HCT116 (cell line): ENCODE measurements at regions not wholly inside any gene's neighbourhood (a gene's known extent, or its start where the extent isn't known, plus 50 kb on each side); places are given as distances from the start of the nearest gene placed in this dataset.

Source experiments
- ATAC-seq: fragments of 200-7000 bp; cut with Tn5 transposase; 2 replicates; pipeline ENCODE4 v1.9.1; 2020; ENCODE audit warnings: mild to moderate bottlenecking, moderate library complexity
- BruUV-seq: library from RNA; stranded (reverse); fragments of 400-500 nt; replicated peaks from 2 replicates; lab custom pipeline; 2021; lab: Mats Ljungman, UMichigan
- CTCF ChIA-PET: fragments of 300-600 bp; sonication (Branson Sonifier 250); formaldehyde crosslinking; loops from one replicate; lab custom pipeline; 2021; ENCODE audit warnings: antibody characterized with exemption; lab: Charles Lee
- POLR2A ChIA-PET: fragments of 300-600, 350-600 bp; sonication (Branson Sonifier 250); formaldehyde crosslinking; loops from one replicate; lab custom pipeline; 2021; ENCODE audit warnings: antibody characterized with exemption; lab: Charles Lee
- RAD21 ChIA-PET, 2 experiments: fragments of 300-600 bp; sonication (Branson Sonifier 250); formaldehyde crosslinking; loops; one replicate each; lab custom pipeline; 2023; ENCODE audit warnings: low total read pairs in 2 of 2; ENCODE audit not compliant: uncharacterized antibody in 2 of 2, unreplicated experiment in 2 of 2, low non-redundant PET in 1 of 2; lab: Charles Lee
- DNase-seq: peaks from one replicate; pipeline ENCODE4 v3.0.0-alpha.2; 2010; ENCODE audit warnings: low read depth, low spot score
- H2AFZ ChIP-seq: fragments of 200-600 bp; shearing (Covaris generic), sonication (generic); 2 replicates; pipeline ENCODE4 v1.6.1; 2017; ENCODE audit warnings: low read depth, mixed run types, mixed read lengths, antibody characterized with exemption, low read length; ENCODE audit not compliant: poor library complexity, severe bottlenecking
- H3K27ac ChIP-seq: 2 replicates; pipeline ENCODE4 v1.5.1; 2012; ENCODE audit warnings: low read depth, low read length
- H3K27me3 ChIP-seq: fragments of 200-600 bp; sonication (generic); 2 replicates; pipeline ENCODE4 v1.6.1; 2016; ENCODE audit warnings: mixed run types, low read length, mixed read lengths; ENCODE audit not compliant: insufficient read depth
- H3K36me3 ChIP-seq, 2 experiments: fragments of 200-500 bp in 1 of 2; fragments of 200-600 bp in 1 of 2; sonication (Bioruptor generic) in 1 of 2; sonication (generic) in 1 of 2; 2 replicates each; pipeline versions ENCODE4 v1.5.1 to v1.6.1; 2014 to 2016; ENCODE audit warnings: low read length in 2 of 2, inconsistent platforms in 1 of 2, mixed read lengths in 1 of 2, mixed run types in 1 of 2; ENCODE audit not compliant: insufficient read depth in 2 of 2, control insufficient read depth in 1 of 2
- H3K4me1 ChIP-seq, 2 experiments: fragments of 200-600 bp in 1 of 2; sonication (generic) in 1 of 2; 2 replicates each; pipeline versions ENCODE4 v1.5.1 to v1.6.1; 2012 to 2017; ENCODE audit warnings: low read length in 2 of 2, inconsistent platforms in 1 of 2, mild to moderate bottlenecking in 1 of 2, mixed read lengths in 1 of 2, mixed run types in 1 of 2, moderate library complexity in 1 of 2; ENCODE audit not compliant: insufficient read depth in 2 of 2, control insufficient read depth in 1 of 2
- H3K4me2 ChIP-seq: fragments of 200-600 bp; sonication (generic); 2 replicates; pipeline ENCODE4 v1.6.1; 2017; ENCODE audit warnings: mixed run types, low read length, mixed read lengths
- H3K4me3 ChIP-seq, 2 experiments: fragments of 200-600 bp in 1 of 2; sonication (generic) in 1 of 2; replicated peaks in 1 of 2; 2 replicates each; pipeline ENCODE4 v1.5.1; 2011 to 2016; ENCODE audit warnings: low read length in 2 of 2, control low read depth in 1 of 2, low read depth in 1 of 2, mild to moderate bottlenecking in 1 of 2, mixed read lengths in 1 of 2, mixed run types in 1 of 2
- H3K79me2 ChIP-seq: fragments of 200-600 bp; sonication (generic); 2 replicates; pipeline ENCODE4 v1.6.1; 2017; ENCODE audit warnings: mild to moderate bottlenecking, mixed run types, low read length, moderate library complexity, mixed read lengths; ENCODE audit not compliant: insufficient read depth
- H3K9ac ChIP-seq: fragments of 200-600 bp; sonication (generic); 2 replicates; pipeline ENCODE4 v1.6.1; 2016; ENCODE audit warnings: low read length, mixed read lengths
- H3K9me2 ChIP-seq: fragments of 200-600 bp; sonication (generic), shearing (Covaris generic); 2 replicates; pipeline ENCODE4 v1.6.1; 2017; ENCODE audit warnings: mixed run types, mild to moderate bottlenecking, moderate library complexity; ENCODE audit not compliant: insufficient read depth
- H3K9me3 ChIP-seq, 2 experiments: fragments of 200-500 bp in 1 of 2; fragments of 200-600 bp in 1 of 2; sonication (Bioruptor generic) in 1 of 2; sonication (generic) in 1 of 2; 2 replicates each; pipeline ENCODE4 v1.6.1; 2014 to 2017; ENCODE audit warnings: low read length in 2 of 2, mixed read lengths in 2 of 2, inconsistent platforms in 1 of 2, low read depth in 1 of 2, mild to moderate bottlenecking in 1 of 2, mixed run types in 1 of 2, moderate library complexity in 1 of 2; ENCODE audit not compliant: control insufficient read depth in 1 of 2, insufficient read depth in 1 of 2
- H4K20me1 ChIP-seq: fragments of 200-600 bp; sonication (generic), shearing (Covaris generic); 2 replicates; pipeline ENCODE4 v1.6.1; 2017; ENCODE audit warnings: mixed run types, mild to moderate bottlenecking, moderate library complexity; ENCODE audit not compliant: insufficient read depth
- ATF3 ChIP-seq: IDR thresholded peaks from 2 replicates; pipeline ENCODE4 v1.6.1; 2012
- CBX3 ChIP-seq: IDR thresholded peaks from 2 replicates; pipeline ENCODE4 v1.6.1; 2012; ENCODE audit warnings: low read depth
- CEBPB ChIP-seq: IDR thresholded peaks from 2 replicates; pipeline ENCODE4 v1.6.1; 2012; ENCODE audit warnings: low read depth
- CTCF ChIP-seq, 3 experiments: fragments of 200-600 bp in 1 of 3; sonication (generic) in 1 of 3; IDR thresholded peaks in 2 of 3; conservative IDR thresholded peaks in 1 of 3; 2 replicates each; pipeline ENCODE4 v1.5.1; 2012 to 2017; ENCODE audit warnings: low read depth in 2 of 3, low read length in 2 of 3, antibody characterized with exemption in 1 of 3, borderline replicate concordance in 1 of 3, control low read depth in 1 of 3, mild to moderate bottlenecking in 1 of 3, mixed read lengths in 1 of 3, mixed run types in 1 of 3, moderate library complexity in 1 of 3; ENCODE audit not compliant: insufficient read depth in 1 of 3
- EGR1 ChIP-seq: IDR thresholded peaks from 2 replicates; pipeline ENCODE4 v1.6.1; 2012; ENCODE audit warnings: low read depth
- ELF1 ChIP-seq: IDR thresholded peaks from 2 replicates; pipeline ENCODE4 v1.6.1; 2012; ENCODE audit warnings: low read depth, borderline replicate concordance
- EZH2 ChIP-seq: fragments of 200-600 bp; sonication (generic); IDR thresholded peaks from 2 replicates; pipeline ENCODE4 v1.6.1; 2017; ENCODE audit warnings: antibody characterized with exemption, mixed run types
- EZH2phosphoT487 ChIP-seq: fragments of 200-600 bp; IDR thresholded peaks from 2 replicates; pipeline ENCODE4 v1.6.1; 2018; ENCODE audit warnings: antibody characterized with exemption, borderline replicate concordance
- POLR2A ChIP-seq: IDR thresholded peaks from 2 replicates; pipeline ENCODE4 v1.7.0; 2011; ENCODE audit warnings: borderline replicate concordance; ENCODE audit not compliant: insufficient read depth, insufficient read length; ENCODE audit errors: extremely low read depth
- POLR2AphosphoS5 ChIP-seq: IDR thresholded peaks from 2 replicates; pipeline ENCODE4 v1.6.1; 2011; ENCODE audit warnings: mild to moderate bottlenecking, low read depth, low read length, moderate library complexity
- SIN3A ChIP-seq: IDR thresholded peaks from 2 replicates; pipeline ENCODE4 v1.6.1; 2012; ENCODE audit warnings: low read depth
- TCF7L2 ChIP-seq: IDR thresholded peaks from 2 replicates; pipeline ENCODE4 v1.7.0; 2011; ENCODE audit warnings: borderline replicate concordance, inconsistent platforms; ENCODE audit not compliant: insufficient read depth, insufficient read length; ENCODE audit errors: extremely low read depth
- YY1 ChIP-seq: IDR thresholded peaks from 2 replicates; pipeline ENCODE4 v1.6.1; 2011; ENCODE audit warnings: low read length, low read depth, moderate library complexity, mild to moderate bottlenecking; ENCODE audit not compliant: insufficient replicate concordance; ENCODE audit errors: extremely low read depth
- ZBTB33 ChIP-seq: IDR thresholded peaks from 2 replicates; pipeline ENCODE4 v1.6.1; 2011; ENCODE audit warnings: mild to moderate bottlenecking, low read length, moderate library complexity; ENCODE audit not compliant: insufficient replicate concordance; ENCODE audit errors: extremely low read depth
- ZFX ChIP-seq: fragments of 450-650 bp; IDR thresholded peaks from 2 replicates; pipeline ENCODE4 v1.6.1; 2017
- ZNF274 ChIP-seq: fragments of 200-500 bp; sonication (Bioruptor generic); IDR thresholded peaks from 2 replicates; pipeline ENCODE4 v1.6.1; 2014; ENCODE audit warnings: mild to moderate bottlenecking, low read depth, low read length, inconsistent platforms
- intact Hi-C: fragments of 100-400 bp; cut with micrococcal nuclease; formaldehyde crosslinking; loops from 2 replicates; pipeline ENCODE4 v1.10.0; 2022

- no peaks in the 10 kb centered on the region for H3K9me3 ChIP-seq
- BruUV-seq, result no TSS peak
- TF ChIP-seq CBX3 (no peak), CEBPB (no peak), EGR1 (no peak), ZBTB33 (no peak), ZFX (no peak), EZH2phosphoT487 (no peak), POLR2A (no peak)
- peaks cover 32% of the 10 kb centered on the region for H3K27me3 ChIP-seq
- no peak overlapping the region for H2AFZ ChIP-seq
- no peaks in the 10 kb centered on the region for H3K79me2 ChIP-seq
- H3K4me1 ChIP-seq, result no peaks in the 10 kb centered on the region
- no peaks in the 10 kb centered on the region for H3K9me2 ChIP-seq
- intact Hi-C loops, result no loop called here
- CTCF ChIA-PET, result no interaction called here
- no peak overlapping the region for H3K4me2 ChIP-seq
- ATAC-seq (no peak), DNase-seq (no peak)
- no peaks in the 10 kb centered on the region for H4K20me1 ChIP-seq
- RAD21 ChIA-PET, result no interaction called here
- POLR2A ChIA-PET, result no interaction called here
- no peak overlapping the region for H3K9ac ChIP-seq
- H3K27ac ChIP-seq, result no peak overlapping the region
- H3K36me3 ChIP-seq, result no peaks in the 10 kb centered on the region
- no peak overlapping the region for H3K4me3 ChIP-seq
Observed at GRCh38 chr17:5873781-5874180, 196.4 kb upstream of the WSCD1 start.

GRCh38 chr17:5874486-5874885 is 195.7 kb upstream of the WSCD1 start:
- CTCF ChIA-PET, result no interaction called here
- H3K79me2 ChIP-seq, result no peaks in the 10 kb centered on the region

More at GRCh38 chr17:5874486-5874885, 195.7 kb upstream of the WSCD1 start:
- no peaks in the 10 kb centered on the region for H3K36me3 ChIP-seq
- RAD21 ChIA-PET, result no interaction called here
- BruUV-seq, result no TSS peak
- H3K4me2 ChIP-seq, result no peak overlapping the region
- DNase-seq, result no peak
- H3K27me3 ChIP-seq, result peaks cover 29% of the 10 kb centered on the region
- H2AFZ ChIP-seq, result no peak overlapping the region
- H3K9ac ChIP-seq, result no peak overlapping the region
- no peak overlapping the region for H3K4me3 ChIP-seq
- POLR2A ChIA-PET, result no interaction called here
- no peak for ATAC-seq
- no peaks in the 10 kb centered on the region for H4K20me1 ChIP-seq
- TF ChIP-seq EGR1, result no peak
- TF ChIP-seq YY1, result no peak
- no peak for TF ChIP-seq EZH2
- no peak for TF ChIP-seq POLR2A
- TF ChIP-seq CTCF (IDR thresholded peaks at IDR 0.05 in 2 of 3, conservative IDR thresholded peaks at IDR 0.05 in 1 of 3; ENCODE audit: borderline replicate concordance in 1 of 3, insufficient read depth in 1 of 3, low read depth in 2 of 3, low read length in 2 of 3), result no peak
- no peak for TF ChIP-seq SIN3A
- TF ChIP-seq CBX3, result no peak
- TF ChIP-seq POLR2AphosphoS5, result no peak
- no peak for TF ChIP-seq ZNF274
- no peak for TF ChIP-seq TCF7L2
- TF ChIP-seq ELF1, result no peak
- TF ChIP-seq ATF3, result no peak
- TF ChIP-seq, all 23 proteins: peak for 0
- Histone ChIP-seq H3K4me1 (no peaks in the 10 kb centered on the region), H3K27ac (no peak overlapping the region), H3K9me3 (no peaks in the 10 kb centered on the region), H3K9me2 (no peaks in the 10 kb centered on the region)
- intact Hi-C loops, result no loop called here
